ENCODE measurements at regions not wholly inside any gene's neighbourhood (a gene's known extent, or its start where the extent isn't known, plus 50 kb on each side); places are given as distances from the start of the nearest gene placed in this dataset.

DNA sequence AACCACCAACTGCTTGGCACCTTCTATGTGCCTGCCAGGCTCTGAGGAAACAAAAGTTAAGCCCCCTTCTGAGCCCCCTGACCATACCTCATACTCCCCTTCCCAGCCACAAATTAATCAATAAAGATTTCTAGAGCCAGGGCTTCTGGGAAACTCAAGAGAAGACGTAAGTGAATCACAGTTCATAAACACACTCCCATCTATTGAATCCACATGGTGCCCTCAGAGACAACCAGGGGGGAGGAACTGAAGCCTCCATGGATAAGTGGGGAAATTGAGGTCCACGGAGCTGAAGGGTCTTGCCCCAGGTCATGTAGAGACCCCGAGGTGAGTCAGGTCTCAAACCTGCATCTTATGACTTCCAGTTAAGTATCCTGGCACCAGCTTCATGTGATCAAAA, 150.6 kb downstream of the MN1 start:
- TF ChIP-seq POLR2A (IDR thresholded peaks at IDR 0.05) = no peak
- TF ChIP-seq, protein P1, sequence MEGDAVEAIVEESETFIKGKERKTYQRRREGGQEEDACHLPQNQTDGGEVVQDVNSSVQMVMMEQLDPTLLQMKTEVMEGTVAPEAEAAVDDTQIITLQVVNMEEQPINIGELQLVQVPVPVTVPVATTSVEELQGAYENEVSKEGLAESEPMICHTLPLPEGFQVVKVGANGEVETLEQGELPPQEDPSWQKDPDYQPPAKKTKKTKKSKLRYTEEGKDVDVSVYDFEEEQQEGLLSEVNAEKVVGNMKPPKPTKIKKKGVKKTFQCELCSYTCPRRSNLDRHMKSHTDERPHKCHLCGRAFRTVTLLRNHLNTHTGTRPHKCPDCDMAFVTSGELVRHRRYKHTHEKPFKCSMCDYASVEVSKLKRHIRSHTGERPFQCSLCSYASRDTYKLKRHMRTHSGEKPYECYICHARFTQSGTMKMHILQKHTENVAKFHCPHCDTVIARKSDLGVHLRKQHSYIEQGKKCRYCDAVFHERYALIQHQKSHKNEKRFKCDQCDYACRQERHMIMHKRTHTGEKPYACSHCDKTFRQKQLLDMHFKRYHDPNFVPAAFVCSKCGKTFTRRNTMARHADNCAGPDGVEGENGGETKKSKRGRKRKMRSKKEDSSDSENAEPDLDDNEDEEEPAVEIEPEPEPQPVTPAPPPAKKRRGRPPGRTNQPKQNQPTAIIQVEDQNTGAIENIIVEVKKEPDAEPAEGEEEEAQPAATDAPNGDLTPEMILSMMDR (IDR thresholded peaks at IDR 0.05 in 4 of 5, conservative IDR thresholded peaks at IDR 0.05 in 1 of 5) = no peak

All from gastrocnemius medialis (tissue), 4 donors.